Neural cell (in vitro differentiated cells): ENCODE measurements at regions not wholly inside any gene's neighbourhood (a gene's known extent, or its start where the extent isn't known, plus 50 kb on each side); places are given as distances from the start of the nearest gene placed in this dataset.

Source experiments
- H2AFZ ChIP-seq: fragments of 200-600, 300-800 bp; sonication (generic), shearing (Covaris generic); 2 replicates; pipeline ENCODE4 v1.6.0; 2014; ENCODE audit warnings: low read depth, mild to moderate bottlenecking, antibody characterized with exemption, low read length, moderate library complexity
- H3F3A ChIP-seq: fragments of 200-600 bp; shearing (Covaris generic); 2 replicates; pipeline ENCODE4 v1.6.1; 2016; ENCODE audit warnings: mild to moderate bottlenecking, moderate library complexity, mixed read lengths, antibody characterized with exemption, low read length; ENCODE audit not compliant: insufficient read depth, poor library complexity, severe bottlenecking
- H3K27ac ChIP-seq: fragments of 200-600, 300-800 bp; sonication (generic), shearing (Covaris generic); 2 replicates; pipeline ENCODE4 v1.5.1; 2014; ENCODE audit warnings: mild to moderate bottlenecking, low read length, moderate library complexity
- H3K27me3 ChIP-seq: fragments of 300-800, 200-600 bp; sonication (generic), shearing (Covaris generic); 2 replicates; pipeline ENCODE4 v1.6.0; 2014; ENCODE audit warnings: mild to moderate bottlenecking, low read depth, low read length, moderate library complexity; ENCODE audit not compliant: insufficient read depth
- H3K36me3 ChIP-seq: fragments of 300-800, 200-600 bp; sonication (generic), shearing (Covaris generic); 2 replicates; pipeline ENCODE4 v1.5.1; 2014; ENCODE audit warnings: mild to moderate bottlenecking, antibody characterized with exemption, low read length, moderate library complexity; ENCODE audit not compliant: insufficient read depth
- H3K4me2 ChIP-seq: fragments of 300-800, 200-600 bp; sonication (generic), shearing (Covaris generic); 2 replicates; pipeline ENCODE4 v1.6.0; 2014; ENCODE audit warnings: mild to moderate bottlenecking, low read length
- H3K4me3 ChIP-seq: fragments of 300-800, 200-600 bp; sonication (generic), shearing (Covaris generic); 2 replicates; pipeline ENCODE4 v1.5.1; 2014; ENCODE audit warnings: mild to moderate bottlenecking, low read length, moderate library complexity
- H3K79me2 ChIP-seq: fragments of 200-600 bp; shearing (Covaris generic); replicated peaks from 2 replicates; pipeline ENCODE4 v1.6.0; 2014; ENCODE audit warnings: mild to moderate bottlenecking, low read length, moderate library complexity; ENCODE audit not compliant: insufficient read depth
- H3K9ac ChIP-seq: fragments of 300-800, 200-600 bp; sonication (generic), shearing (Covaris generic); 2 replicates; pipeline ENCODE4 v1.6.1; 2016; ENCODE audit warnings: mild to moderate bottlenecking, low read length, mixed read lengths
- H3K9me2 ChIP-seq: fragments of 200-600 bp; shearing (Covaris generic); 2 replicates; pipeline ENCODE4 v1.6.1; 2016; ENCODE audit warnings: mild to moderate bottlenecking, low read length, mixed read lengths; ENCODE audit not compliant: insufficient read depth
- H3K9me3 ChIP-seq: fragments of 200-600, 300-800 bp; sonication (generic), shearing (Covaris generic); 2 replicates; pipeline ENCODE4 v1.6.1; 2016; ENCODE audit warnings: mild to moderate bottlenecking, mixed run types, low read length, moderate library complexity, mixed read lengths
- H4K20me1 ChIP-seq: fragments of 200-600 bp; shearing (Covaris generic); 2 replicates; pipeline ENCODE4 v1.6.1; 2016; ENCODE audit warnings: mild to moderate bottlenecking, mixed run types; ENCODE audit not compliant: insufficient read depth
- EP300 ChIP-seq: fragments of 450-650 bp; conservative IDR thresholded peaks from 2 replicates; pipeline ENCODE4 v1.6.1; 2014; ENCODE audit warnings: antibody characterized with exemption, mild to moderate bottlenecking, moderate library complexity; ENCODE audit not compliant: poor library complexity, severe bottlenecking
- EZH2 ChIP-seq: fragments of 200-600, 300-800 bp; shearing (Covaris generic), sonication (generic); IDR thresholded peaks from 2 replicates; pipeline ENCODE4 v1.6.1; 2014; ENCODE audit warnings: antibody characterized with exemption, low read length, borderline replicate concordance, mild to moderate bottlenecking; ENCODE audit not compliant: insufficient read depth, poor library complexity, severe bottlenecking
- MXI1 ChIP-seq: fragments of 450-650 bp; conservative IDR thresholded peaks from 2 replicates; pipeline ENCODE4 v1.6.1; 2014; ENCODE audit warnings: antibody characterized with exemption, mild to moderate bottlenecking; ENCODE audit not compliant: poor library complexity, severe bottlenecking
- POLR2AphosphoS5 ChIP-seq: IDR thresholded peaks from 2 replicates; pipeline ENCODE4 v1.6.1; 2012
- RAD21 ChIP-seq: fragments of 450-650 bp; conservative IDR thresholded peaks from 2 replicates; pipeline ENCODE4 v1.6.1; 2014; ENCODE audit warnings: antibody characterized with exemption, mild to moderate bottlenecking, moderate library complexity
- SMC3 ChIP-seq: fragments of 450-650 bp; conservative IDR thresholded peaks from 2 replicates; pipeline ENCODE4 v1.6.1; 2014; ENCODE audit warnings: antibody characterized with exemption, mild to moderate bottlenecking, moderate library complexity; ENCODE audit not compliant: poor library complexity
- TAF1 ChIP-seq: IDR thresholded peaks from 2 replicates; pipeline ENCODE4 v1.6.1; 2012; ENCODE audit warnings: low read depth
- TF ChIP-seq, protein P1 (sequence below): fragments of 450-650 bp; IDR thresholded peaks from 2 replicates; pipeline ENCODE4 v1.5.1; 2014; ENCODE audit warnings: antibody characterized with exemption, mild to moderate bottlenecking, moderate library complexity; ENCODE audit not compliant: poor library complexity, severe bottlenecking
- TF ChIP-seq, protein P2 (sequence below): IDR thresholded peaks from 2 replicates; pipeline ENCODE4 v1.6.1; 2012; ENCODE audit warnings: borderline replicate concordance

DNA sequence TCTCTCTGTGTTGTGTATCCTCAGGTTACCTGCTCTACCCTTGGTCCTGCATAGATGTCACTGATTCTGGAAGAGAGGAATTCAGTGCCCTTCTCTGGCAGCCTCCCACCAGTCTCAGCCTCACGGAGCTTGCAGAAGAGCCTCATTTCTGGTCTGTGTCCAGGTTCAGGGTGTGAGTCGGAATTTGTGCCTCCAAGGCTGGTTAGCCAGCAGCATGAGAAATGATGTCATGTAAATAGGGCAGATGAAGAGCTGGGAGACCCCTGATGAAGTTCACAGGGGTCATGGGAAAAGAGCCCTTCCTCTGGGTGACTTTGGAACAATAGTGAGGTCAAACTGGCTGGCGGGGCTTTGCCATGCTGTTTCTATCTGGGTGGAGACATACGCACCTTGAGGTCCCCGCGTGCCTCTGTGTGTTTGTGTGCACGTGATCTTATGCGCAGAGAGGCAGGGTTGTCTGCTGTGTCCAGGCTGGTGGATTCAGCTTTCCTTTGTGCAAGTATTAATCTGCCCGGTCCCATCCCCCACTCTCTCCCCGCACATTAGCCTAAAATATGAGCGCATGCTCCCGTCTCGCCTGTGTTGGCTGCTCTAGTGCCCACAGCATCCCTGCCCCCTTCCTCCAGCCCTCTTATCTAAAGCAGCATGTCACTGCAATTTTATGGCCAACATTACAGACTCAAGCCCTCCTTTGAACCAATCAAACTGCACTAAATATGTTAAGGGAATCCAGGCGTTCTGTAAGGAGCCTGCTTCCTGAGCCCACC lies 256.3 kb upstream of the ZFHX3 start:
- Histone ChIP-seq H3K79me2 (no peaks in the 10 kb centered on the region), H2AFZ (no peak overlapping the region), H3K4me3 (no peak overlapping the region), H3K36me3 (no peaks in the 10 kb centered on the region), H3K9ac (no peak overlapping the region), H3K27ac (peak overlapping the region; percentile 51), H3K9me2 (no peaks in the 10 kb centered on the region), H3F3A (peaks cover 2% of the 10 kb centered on the region), H3K27me3 (no peaks in the 10 kb centered on the region), H3K9me3 (no peaks in the 10 kb centered on the region), H3K4me2 (no peak overlapping the region), H4K20me1 (no peaks in the 10 kb centered on the region)
- TF ChIP-seq RAD21 (no peak), TAF1 (no peak), POLR2AphosphoS5 (no peak), MXI1 (no peak), EZH2 (no peak), SMC3 (no peak), EP300 (no peak)
- TF ChIP-seq, protein P1, sequence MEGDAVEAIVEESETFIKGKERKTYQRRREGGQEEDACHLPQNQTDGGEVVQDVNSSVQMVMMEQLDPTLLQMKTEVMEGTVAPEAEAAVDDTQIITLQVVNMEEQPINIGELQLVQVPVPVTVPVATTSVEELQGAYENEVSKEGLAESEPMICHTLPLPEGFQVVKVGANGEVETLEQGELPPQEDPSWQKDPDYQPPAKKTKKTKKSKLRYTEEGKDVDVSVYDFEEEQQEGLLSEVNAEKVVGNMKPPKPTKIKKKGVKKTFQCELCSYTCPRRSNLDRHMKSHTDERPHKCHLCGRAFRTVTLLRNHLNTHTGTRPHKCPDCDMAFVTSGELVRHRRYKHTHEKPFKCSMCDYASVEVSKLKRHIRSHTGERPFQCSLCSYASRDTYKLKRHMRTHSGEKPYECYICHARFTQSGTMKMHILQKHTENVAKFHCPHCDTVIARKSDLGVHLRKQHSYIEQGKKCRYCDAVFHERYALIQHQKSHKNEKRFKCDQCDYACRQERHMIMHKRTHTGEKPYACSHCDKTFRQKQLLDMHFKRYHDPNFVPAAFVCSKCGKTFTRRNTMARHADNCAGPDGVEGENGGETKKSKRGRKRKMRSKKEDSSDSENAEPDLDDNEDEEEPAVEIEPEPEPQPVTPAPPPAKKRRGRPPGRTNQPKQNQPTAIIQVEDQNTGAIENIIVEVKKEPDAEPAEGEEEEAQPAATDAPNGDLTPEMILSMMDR: no peak
- TF ChIP-seq, protein P2, sequence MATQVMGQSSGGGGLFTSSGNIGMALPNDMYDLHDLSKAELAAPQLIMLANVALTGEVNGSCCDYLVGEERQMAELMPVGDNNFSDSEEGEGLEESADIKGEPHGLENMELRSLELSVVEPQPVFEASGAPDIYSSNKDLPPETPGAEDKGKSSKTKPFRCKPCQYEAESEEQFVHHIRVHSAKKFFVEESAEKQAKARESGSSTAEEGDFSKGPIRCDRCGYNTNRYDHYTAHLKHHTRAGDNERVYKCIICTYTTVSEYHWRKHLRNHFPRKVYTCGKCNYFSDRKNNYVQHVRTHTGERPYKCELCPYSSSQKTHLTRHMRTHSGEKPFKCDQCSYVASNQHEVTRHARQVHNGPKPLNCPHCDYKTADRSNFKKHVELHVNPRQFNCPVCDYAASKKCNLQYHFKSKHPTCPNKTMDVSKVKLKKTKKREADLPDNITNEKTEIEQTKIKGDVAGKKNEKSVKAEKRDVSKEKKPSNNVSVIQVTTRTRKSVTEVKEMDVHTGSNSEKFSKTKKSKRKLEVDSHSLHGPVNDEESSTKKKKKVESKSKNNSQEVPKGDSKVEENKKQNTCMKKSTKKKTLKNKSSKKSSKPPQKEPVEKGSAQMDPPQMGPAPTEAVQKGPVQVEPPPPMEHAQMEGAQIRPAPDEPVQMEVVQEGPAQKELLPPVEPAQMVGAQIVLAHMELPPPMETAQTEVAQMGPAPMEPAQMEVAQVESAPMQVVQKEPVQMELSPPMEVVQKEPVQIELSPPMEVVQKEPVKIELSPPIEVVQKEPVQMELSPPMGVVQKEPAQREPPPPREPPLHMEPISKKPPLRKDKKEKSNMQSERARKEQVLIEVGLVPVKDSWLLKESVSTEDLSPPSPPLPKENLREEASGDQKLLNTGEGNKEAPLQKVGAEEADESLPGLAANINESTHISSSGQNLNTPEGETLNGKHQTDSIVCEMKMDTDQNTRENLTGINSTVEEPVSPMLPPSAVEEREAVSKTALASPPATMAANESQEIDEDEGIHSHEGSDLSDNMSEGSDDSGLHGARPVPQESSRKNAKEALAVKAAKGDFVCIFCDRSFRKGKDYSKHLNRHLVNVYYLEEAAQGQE: no peak

DNA sequence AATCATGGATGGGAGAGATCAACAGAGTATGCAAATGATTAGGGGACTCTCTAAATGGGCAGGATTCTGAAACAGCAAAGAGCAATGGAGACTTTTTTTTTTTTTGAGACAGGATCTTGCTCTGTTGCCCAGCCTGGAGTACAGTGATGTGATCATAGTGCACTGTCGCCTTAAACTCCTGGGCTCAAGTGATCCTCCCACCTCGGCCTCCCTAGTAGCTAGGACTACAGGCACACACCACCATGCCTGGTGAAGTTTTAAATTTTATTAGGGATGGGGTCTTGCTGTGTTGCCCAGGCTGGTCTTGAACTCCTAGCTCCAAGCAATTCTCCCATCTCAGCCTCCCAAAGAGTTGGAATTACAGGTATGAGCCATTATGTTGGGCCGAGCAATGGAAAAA lies 255.0 kb upstream of the ZFHX3 start:
- H4K20me1 ChIP-seq: no peaks in the 10 kb centered on the region
- no peaks in the 10 kb centered on the region for H3K9me3 ChIP-seq
- H3K27ac ChIP-seq: no peak overlapping the region
- no peak overlapping the region for H3K4me3 ChIP-seq
- H3K9ac ChIP-seq: no peak overlapping the region
- H3K79me2 ChIP-seq: no peaks in the 10 kb centered on the region
- H3K36me3 ChIP-seq: no peaks in the 10 kb centered on the region
- no peaks in the 10 kb centered on the region for H3K9me2 ChIP-seq
- H3K4me2 ChIP-seq: no peak overlapping the region
- H3K27me3 ChIP-seq: no peaks in the 10 kb centered on the region
- H2AFZ ChIP-seq: no peak overlapping the region
- no peak for TF ChIP-seq EP300
- no peak for TF ChIP-seq SMC3
- no peak for TF ChIP-seq EZH2
- TF ChIP-seq, protein P1: no peak
- no peak for TF ChIP-seq MXI1
- TF ChIP-seq, protein P2: no peak
- no peak for TF ChIP-seq TAF1
- TF ChIP-seq POLR2AphosphoS5: no peak
- no peak for TF ChIP-seq RAD21
- H3F3A ChIP-seq: peaks cover 2% of the 10 kb centered on the region
